GM20000 (cell line): ENCODE measurements at regions not wholly inside any gene's neighbourhood (a gene's known extent, or its start where the extent isn't known, plus 50 kb on each side); places are given as distances from the start of the nearest gene placed in this dataset.
"Not testable (repeated sequence)": the region's sequence is repeated elsewhere in the genome, so short reads cannot be mapped to it uniquely, and the experiment has no call there.

ENCODE experiments used
- DNase-seq: peaks from one replicate; pipeline ENCODE4 v3.0.0; 2012; ENCODE audit warnings: low spot score
- TF ChIP-seq, protein P1 (sequence below): IDR thresholded peaks from 2 replicates; pipeline ENCODE4 v1.5.1; 2012; ENCODE audit warnings: mild to moderate bottlenecking, control low read depth; ENCODE audit errors: extremely low read depth, missing control alignments

DNA sequence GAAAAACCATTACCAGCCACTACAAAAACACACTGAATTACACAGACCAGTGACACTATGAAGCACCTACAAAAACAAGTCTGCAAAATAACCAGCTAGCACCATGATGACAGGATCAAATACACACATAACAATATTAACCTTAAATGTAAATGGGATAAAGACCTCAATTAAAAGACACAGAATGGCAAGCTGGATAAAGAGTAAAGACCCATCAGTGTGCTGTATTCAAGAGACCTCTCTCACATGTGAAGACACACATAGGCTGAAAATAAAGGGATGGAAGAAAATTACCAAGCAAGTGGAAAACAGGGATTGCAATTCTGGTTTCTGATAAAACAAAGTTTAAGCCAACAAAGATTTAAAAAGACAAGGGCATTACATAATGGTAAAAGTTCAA lies 482.7 kb upstream of the MCTP2 start:
- TF ChIP-seq, protein P1, sequence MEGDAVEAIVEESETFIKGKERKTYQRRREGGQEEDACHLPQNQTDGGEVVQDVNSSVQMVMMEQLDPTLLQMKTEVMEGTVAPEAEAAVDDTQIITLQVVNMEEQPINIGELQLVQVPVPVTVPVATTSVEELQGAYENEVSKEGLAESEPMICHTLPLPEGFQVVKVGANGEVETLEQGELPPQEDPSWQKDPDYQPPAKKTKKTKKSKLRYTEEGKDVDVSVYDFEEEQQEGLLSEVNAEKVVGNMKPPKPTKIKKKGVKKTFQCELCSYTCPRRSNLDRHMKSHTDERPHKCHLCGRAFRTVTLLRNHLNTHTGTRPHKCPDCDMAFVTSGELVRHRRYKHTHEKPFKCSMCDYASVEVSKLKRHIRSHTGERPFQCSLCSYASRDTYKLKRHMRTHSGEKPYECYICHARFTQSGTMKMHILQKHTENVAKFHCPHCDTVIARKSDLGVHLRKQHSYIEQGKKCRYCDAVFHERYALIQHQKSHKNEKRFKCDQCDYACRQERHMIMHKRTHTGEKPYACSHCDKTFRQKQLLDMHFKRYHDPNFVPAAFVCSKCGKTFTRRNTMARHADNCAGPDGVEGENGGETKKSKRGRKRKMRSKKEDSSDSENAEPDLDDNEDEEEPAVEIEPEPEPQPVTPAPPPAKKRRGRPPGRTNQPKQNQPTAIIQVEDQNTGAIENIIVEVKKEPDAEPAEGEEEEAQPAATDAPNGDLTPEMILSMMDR, result no peak
- no peak for DNase-seq

DNA sequence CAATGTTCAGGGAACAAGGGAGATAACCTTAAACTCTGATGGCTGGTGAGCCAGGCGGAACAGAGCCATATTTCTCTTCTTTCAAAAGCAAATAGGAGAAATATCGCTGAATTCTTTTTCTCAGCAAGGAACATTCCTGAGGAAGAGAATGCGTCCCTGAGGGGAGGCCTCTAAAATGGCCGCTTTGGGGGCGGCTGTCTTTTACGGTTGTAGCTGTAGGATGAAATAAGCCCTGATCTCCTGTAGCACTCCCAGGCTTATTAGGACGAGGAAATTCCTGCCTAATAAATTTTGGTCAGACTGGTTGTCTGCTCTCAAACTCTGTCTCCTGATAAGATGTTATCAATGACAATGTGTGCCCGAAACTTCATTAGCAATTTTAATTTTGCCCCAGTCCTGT lies 496.4 kb upstream of the MCTP2 start:
- not testable (repeated sequence) for DNase-seq

GRCh38 chr15:93730724-93731123 lies 500.6 kb upstream of the MCTP2 start:
- no peak for DNase-seq
- TF ChIP-seq, protein P1, result no peak

GRCh38 chr15:93722165-93722564 lies 509.2 kb upstream of the MCTP2 start:
- TF ChIP-seq, protein P1, result no peak
- DNase-seq, result no peak

DNA sequence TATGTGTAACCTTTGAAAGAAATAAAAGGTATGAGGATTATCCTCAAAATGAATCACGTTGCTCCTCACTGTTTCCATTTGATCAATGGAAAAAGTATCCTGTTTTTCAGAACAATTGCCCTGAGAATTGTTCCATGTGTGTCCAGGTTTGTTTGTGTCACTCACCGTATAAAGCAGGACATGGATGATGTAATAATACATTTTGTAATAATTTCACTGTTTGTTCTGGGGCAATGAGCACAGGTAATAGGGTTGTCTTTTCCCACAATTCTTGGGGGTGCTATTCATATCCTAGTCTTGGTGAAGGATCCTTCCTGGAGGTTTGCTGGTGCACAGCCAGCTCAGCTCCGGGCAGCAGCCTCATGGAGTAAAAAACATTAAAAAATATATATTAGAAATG lies 510.8 kb upstream of the MCTP2 start:
- DNase-seq, result no peak
- TF ChIP-seq, protein P1, result no peak

- no peak for DNase-seq
- TF ChIP-seq, protein P1, result no peak
These were observed 511.4 kb upstream of the MCTP2 start for GRCh38 chr15:93719921-93720351.

DNA sequence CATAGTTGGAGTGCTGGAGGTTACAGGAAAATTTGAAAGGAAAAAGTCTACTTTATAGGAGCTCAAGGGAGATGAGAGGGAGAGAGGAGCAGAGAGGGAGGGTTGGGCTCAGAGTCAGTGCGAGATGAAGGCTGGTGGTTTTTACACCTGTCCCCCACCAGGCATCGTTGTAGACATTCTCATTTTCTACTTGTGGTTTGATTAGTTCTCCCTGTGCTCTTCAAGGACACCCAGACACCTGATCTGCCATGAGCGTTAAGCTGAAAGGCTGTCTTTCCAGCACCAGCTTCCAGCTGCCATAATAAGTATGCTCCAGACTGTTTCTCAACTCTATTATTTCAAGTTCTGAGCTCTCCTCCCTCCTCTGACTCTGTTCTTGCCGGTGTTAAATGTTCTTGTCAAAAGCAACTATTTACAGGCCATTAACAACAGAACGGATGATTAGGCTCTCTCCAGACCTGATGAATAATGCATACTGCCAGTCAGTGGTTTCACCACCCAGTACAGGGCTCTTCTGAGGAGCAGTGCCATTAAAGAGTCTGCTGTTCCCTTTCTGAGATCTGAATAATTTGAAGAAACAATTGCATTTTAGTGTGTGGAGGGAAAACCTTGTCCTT lies 514.6 kb upstream of the MCTP2 start:
- TF ChIP-seq, protein P1, result no peak
- DNase-seq, result no peak

- DNase-seq, result no peak
These were observed 521.7 kb upstream of the MCTP2 start for GRCh38 chr15:93709708-93710107.

More at GRCh38 chr15:93709708-93710107, 521.7 kb upstream of the MCTP2 start:
- TF ChIP-seq, protein P1, result no peak
